ENCODE measurements at regions not wholly inside any gene's neighbourhood (a gene's known extent, or its start where the extent isn't known, plus 50 kb on each side); places are given as distances from the start of the nearest gene placed in this dataset.

DNA sequence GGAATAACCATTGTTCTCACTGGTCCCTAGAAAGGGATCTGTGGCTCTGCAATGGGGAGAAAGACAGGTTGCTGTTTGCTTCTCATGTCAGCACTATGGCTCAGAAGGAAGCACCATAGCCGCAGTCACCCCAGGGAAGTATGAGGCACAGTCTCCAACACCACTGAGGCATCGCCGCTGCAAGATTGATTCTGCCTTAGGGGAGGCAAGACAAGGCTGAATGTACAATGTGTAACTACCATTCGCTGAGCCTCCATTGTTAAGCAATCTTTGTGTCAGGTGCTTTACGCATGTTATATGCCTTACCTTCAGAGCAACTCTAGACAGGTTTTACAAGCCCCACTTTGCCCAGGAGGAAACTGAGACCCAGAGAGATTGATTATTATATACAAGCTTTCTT lies 100.7 kb upstream of the KCNMB2 start:
- DNase-seq = no peak

DNA sequence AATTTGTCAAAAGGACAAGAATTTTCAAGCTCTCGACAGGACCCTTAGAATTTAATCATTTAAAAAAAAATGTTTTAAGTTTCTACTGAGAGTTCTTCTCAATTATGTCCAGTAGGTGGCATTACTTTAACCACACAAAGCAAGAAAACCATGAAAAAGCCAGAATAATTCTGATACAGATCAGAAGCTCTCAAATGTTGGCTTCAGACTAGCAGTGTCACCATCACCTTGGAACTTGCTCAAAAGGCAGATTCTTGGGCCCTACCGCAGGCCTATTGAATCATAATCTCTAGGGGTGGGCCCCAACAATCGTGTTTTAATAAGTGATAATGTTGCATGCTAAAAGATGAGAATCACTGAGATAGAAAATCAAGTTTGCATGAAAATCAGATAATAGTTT lies 99.5 kb upstream of the KCNMB2 start:
- DNase-seq = peak; percentile 66

DNA sequence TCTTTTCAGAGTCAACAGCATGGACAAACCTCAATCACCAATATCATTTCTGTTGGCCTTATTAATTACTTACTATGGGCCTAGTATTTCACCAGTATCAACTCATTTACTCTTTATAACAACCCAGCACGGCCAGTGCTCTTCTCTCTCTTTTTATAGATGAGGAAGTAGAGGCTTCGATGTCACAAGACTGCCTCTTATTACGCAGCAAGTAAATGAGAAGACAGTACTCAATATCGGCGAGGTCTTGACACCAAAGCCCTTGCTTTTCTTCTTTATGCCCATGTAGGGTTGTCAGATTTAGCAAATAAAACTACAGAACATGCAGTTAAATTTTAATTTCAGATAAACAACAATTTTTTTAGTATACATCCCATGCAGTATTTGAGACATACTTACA lies 99.0 kb upstream of the KCNMB2 start:
- DNase-seq = no peak

DNA sequence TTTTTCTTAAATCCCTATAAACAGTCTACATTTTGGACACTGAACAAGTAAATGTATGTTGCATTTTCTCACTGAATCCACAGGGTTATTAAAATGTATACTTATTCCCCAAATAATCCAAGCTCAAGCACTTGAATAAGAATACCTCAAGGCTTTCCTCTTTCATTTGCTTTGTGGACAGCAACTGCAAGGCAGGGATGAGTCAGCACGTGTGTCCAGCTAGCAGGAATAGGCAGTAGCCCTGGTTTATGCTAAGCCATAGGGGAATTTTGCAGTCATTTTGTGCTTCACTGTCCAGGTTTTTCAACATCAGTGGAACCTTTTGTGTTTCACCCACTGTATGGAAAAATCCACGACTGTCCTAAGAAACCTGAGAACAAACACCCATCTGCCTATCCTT lies 96.7 kb upstream of the KCNMB2 start:
- DNase-seq = peak; percentile 72

DNA sequence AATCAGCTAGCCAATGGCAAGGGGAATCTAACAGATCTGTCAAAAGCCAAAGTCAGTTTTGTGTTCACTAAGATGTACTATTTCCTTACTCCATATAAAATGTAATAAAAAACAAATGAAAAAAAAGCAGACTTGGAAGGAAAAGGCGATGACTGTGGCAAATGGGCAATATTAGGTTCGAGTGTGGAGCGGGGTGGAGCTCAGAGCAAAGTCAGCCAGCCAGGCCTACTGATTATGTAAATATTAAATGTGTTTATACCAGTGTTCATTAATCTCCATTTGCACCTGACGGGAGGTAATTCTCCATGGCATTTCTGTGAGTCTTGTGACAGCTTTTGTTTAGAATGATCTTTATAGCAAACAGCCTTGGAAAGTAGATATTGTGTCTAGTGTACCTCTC lies 96.2 kb upstream of the KCNMB2 start:
- DNase-seq = no peak

DNA sequence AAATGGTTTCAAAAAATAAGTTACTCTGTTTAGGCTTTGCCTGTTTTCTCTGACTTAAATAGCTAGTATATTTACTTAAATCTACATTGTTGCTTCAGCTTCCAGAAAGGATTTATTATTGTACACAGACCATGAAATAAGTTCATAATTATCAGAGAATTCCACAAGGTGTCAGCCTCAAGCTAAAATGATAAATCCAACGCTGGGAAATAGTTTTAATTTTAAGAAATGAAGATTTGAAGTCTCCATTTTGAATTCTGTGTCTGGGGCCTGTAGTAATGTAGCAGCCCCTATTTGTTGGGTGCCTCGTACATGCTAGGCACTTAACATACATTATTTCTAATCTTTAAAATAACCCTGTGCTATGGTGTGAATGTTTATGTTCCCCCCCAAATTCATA lies 92.6 kb upstream of the KCNMB2 start:
- DNase-seq = peak; percentile 39

DNA sequence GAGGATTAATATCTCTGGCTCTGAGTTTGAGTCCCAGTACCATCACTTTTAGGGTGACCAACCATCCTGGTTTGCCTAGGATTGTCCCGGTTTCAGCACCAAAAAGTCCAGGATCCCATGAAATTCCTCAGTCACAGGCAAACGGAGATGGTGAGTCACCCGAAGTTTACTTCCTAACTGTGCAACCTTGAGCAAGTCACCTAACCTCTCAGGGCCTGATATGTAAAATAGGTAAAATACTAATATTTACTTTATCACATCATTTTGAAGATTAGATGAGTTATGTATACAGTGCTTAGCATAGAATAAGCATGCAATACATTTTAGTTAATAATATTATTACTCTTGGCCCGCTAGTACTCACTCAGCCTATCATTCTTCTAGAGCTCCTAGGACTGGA lies 91.1 kb upstream of the KCNMB2 start:
- DNase-seq = no peak

DNA sequence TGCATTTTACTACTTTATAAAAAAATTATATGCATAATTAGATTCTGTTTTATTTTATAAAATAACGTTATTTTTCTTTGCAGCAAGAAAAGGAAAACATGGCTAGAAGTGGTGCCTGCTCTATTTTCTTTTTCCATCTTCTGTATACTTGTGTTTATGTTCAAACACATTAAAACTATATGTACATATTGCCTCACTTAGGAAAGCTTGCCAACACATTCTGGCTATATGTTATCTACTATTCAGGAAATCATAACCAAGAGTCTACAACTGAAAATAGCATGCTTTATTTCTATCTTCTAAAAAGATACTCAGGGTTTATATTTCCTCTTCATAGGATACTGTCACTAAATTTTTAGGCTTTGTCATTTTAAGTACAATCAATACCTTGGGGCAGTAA lies 90.2 kb upstream of the KCNMB2 start:
- no peak for DNase-seq

DNA sequence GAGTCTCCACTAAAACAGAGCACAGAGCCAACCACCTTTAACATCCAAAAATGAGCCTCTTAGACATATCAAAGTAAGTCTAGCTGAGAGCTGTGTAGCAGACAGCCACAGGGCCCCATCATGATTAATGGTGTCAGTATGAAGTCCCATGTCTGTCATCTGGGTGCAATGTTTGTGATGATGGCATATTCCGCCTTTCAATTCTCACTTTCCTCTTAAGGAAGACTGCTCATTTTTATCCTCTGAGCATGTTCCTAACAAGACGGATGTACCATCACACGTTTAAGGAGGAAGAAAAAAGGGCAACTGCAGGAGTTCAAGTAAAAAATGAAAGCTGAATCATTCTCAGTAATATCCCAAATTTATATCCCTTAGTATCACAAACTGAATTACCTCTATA lies 85.8 kb upstream of the KCNMB2 start:
- peak; percentile 52 for DNase-seq

DNA sequence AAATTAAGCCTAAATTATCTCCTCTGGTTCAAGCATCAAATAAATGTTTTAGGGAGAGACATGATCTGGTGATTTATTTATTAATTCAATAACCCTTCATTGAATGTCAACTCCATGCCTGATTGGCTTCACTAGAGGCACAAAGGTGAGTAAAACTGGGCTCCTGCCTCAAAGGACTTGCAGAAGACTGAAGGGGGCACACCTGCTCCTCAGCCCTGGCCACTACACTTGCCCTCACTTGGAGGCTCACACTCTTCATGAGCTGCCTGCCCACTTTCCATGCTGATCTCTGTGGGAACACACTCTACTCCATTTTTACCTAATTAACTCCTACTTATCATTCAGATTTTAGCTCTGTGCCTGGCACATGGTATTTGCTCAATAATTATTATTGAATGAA lies 84.4 kb upstream of the KCNMB2 start:
- DNase-seq = no peak

DNA sequence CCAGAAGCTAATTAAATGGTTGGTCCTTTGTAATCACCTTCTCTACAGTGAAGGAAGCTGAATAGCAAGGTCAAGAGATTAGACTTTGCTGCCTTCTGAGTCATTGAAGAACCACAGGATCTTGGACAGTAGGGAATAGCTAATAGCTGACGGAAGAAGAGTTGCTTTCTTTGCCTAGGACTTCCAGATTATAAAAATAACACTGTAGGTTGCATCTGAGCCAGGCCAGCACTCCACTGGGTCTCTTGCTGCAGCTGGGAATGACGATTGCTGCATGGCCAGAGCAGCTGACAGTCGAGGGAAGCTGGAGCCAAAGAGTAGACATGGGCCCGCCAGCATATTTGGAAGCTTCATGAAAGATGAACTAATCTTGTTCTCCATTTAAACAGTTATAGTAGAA lies 81.5 kb upstream of the KCNMB2 start:
- DNase-seq = peak; percentile 75

DNA sequence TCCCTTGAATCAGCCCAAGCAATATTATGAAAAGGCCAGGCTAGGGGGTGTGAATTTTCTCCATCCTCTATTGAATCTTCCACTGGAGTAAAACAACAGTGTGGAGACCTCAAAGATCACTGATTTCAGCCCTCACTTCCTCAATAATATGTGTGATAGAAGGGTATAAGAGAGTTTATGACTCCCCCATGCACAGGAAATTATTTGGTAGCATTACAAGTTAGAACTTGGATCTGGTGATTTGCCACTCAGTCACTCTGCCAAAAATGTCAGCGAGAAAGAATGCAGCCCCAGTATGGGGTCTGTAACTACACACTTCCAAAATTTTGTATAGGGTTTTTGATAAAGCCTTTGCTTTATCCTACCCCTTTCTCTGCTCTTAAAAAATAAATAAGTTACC lies 81.0 kb upstream of the KCNMB2 start:
- peak; percentile 52 for DNase-seq

DNA sequence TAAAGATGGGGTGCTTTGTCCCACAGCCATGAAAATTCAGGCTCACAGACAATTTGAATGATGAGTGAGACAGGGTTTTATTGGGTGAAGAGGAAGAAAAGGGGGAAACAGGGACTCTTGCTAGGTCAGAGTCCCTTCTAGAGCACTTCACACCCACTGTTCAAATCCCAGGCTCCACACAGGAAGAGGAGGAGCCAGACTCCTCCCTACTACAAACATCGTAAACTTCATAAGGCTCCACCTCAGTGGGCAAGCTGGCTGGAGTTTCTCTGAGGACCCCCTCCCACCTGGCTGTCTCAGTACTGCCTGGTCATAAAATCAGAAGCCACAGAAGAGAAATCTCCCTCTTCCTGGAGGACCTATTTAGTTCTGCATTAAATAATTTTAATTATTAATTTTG lies 80.3 kb upstream of the KCNMB2 start:
- DNase-seq = no peak

DNA sequence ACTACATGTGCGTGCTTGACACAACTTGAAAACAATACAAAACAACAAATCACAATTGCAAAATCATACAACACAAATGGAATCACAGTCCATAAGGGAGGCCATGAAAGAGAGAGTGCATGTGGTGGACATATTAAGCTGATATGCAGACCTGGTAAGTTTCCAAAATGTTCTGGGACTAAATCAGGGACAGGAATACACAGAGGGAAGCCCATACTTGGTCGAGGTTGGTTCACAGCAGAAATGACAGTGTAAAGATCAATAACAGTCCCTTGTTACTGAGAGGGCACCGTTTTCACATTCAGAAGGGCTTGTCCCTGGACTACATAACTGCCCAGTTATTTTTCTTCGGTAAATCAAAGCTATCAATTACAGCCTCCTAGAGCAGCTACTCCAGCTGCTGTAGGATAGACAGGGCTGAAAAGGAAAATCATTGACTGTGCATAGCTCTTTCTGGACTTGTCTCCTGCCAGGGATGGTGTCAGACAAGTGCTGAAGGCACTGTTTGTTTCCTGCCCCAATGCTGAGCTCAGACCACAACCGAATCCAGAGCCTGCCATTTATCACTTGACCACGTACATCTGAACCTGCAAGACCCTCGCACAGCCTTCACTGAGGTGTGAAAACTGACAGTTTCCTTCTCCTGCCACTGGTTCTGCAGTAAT lies 79.5 kb upstream of the KCNMB2 start:
- no peak for DNase-seq

DNA sequence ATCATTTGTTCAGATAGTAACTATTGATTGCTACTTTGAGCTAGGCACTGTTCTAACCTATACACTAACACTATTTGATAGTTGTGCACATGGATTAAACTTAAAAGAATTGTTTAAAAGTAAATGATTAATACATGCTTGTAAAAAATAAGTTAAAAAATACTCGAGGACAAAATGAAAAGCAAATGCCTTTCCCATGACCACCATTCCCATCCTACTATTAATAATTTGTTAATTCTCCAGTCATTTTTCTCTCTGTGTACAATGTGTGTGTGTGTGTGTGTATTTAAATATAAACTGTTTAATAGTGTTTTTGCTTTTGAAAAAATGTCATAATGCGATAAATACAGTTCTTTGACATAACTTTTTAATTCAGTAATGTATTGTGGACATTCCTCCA lies 78.7 kb upstream of the KCNMB2 start:
- peak; percentile 11 for DNase-seq

DNA sequence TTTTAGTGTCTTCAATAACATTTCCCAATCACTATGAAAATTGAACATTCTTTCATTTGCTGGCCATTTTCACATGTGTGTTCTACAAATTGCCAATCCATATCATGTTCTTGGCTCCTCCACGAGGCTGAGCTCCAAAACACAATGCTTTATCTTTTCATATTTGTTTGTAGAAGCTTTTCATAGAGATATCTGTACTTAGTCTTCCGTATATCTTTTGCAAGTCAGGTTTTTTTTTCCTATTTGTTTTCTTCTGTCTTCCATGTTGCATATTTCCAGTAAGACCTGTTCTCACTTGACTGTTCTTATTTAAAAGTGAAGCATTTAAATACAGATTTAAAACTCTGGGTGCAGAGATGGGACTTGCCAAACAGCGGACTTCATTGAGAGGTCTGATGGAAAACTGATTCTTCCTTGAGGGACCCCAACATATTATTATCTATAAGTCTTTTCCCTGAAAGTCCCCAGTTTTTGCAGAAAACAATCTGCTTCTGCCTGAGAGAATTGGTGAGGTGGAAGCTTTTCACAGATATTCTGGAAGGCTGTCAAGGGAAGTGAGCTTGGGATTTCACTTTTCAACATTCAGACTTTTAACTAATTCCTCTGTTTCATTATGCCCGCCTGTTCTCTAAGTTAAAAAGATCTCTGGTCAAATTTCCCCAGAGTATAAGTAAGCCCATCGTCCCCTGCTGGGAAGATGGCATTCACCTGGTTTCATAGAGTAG lies 77.8 kb upstream of the KCNMB2 start:
- DNase-seq = no peak

DNA sequence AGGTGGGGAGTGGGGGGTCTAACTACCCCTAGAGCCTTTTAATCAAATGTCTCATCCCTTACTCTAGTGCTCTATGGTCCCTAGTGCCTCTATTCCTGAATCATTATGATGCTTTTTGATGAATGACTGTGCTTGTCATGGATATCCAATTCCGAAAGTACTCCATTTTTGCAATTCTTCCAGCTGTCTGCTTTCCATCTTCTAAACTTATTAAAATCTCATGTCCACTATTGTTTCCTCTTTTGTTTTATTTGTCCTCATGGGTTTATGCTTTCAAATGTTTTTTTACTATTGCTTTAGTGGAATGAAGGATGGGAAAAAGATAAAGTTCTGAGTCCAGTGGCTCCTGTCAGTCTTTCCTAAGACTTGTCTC lies 77.2 kb upstream of the KCNMB2 start:
- no peak for DNase-seq

DNA sequence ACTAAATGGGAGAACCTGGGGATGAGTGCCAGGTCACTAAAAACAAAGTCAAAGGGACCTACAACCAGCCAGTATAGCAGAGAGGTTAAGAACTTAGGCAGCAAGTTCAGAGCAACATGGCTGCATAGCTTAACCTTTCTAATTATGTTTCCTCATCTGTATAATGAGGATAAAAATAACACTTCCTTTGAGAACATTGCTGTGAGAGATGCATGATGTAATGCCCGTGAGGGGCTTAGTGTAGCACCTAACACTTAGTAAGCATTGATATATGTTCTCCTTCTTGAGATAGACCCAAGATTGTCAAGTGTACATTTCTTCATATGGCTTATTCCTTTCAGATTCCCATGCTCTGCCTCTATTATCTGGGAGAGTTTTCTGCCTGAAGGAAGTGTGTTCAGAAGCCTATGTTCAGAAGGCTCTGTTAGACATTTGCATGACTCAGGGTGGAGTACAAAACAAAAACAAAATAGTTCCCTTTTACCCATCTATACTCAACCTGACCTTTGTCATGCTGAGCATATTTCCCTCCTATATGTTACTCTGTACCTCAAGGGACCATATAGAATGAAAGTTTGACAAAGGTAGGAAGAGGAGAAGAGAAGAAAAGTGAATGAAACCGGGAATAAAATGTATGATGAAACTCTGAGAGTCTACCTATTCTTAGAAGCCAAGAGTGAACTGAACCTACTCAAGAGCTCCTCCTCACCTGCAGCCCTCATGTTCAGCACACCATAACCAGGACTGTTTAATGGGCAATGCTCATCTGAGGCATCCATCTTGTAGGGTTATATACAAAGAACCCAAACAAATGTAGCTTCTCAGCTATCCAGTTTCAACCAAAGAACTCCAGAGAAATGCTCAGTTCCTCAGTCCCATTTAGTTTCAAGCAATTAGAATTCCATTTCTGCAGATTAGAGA lies 70.7 kb upstream of the KCNMB2 start:
- no peak for DNase-seq

DNA sequence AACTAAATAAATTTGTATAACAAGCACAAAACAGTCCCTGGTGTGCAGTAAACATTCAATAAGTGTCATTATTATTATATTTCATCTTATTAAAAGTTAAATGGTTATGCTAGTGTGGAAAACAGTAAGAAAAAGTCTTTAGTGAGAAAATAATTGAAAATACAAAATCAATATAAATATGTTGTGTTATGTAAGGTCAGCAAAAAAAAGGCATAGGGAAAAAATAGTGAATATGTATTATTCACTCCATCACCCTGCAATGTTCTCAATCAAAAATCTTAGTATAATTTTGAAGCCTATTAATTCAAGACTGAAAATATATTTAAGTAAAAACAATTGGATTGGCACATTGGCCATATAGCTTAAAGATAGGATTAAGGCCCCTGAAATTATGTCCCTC lies 63.3 kb upstream of the KCNMB2 start:
- DNase-seq = no peak

DNA sequence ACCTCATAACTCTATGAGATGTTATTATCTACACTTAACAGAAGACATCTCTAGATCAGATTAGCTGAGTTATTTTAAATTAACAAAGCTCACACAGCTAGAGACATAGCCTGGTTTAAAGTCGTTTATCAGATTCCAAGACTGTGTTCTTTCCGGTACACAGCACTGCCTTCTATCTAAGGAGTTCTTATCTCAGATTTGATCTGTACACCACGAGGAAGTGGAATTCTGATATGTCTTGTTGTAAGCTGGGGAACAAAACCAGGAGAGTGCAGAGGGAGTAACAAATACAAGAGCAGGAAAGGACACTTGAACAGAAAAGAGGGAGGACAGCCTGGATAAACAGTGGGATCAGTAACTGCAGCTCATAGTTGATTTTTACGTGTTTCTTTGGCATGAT lies 61.7 kb upstream of the KCNMB2 start:
- no peak for DNase-seq

DNA sequence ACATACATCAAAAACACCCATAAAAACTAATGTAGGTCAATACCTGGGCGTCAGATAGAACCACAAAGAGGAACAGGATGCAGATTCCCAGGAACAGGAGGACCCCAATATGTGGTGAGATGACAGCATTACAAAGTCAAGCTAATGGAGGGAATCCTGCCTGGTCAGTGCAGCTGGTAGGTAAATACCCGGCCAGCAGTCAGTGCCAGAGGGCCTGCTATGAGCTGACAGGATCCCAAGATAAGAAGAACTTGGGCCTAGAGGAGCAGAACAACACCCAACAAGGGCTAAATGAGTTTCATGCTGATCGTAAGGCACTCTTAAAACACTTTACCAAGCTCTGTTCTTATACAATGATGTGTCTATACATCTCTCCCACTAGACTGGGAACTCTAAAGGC lies 61.2 kb upstream of the KCNMB2 start:
- no peak for DNase-seq

DNA sequence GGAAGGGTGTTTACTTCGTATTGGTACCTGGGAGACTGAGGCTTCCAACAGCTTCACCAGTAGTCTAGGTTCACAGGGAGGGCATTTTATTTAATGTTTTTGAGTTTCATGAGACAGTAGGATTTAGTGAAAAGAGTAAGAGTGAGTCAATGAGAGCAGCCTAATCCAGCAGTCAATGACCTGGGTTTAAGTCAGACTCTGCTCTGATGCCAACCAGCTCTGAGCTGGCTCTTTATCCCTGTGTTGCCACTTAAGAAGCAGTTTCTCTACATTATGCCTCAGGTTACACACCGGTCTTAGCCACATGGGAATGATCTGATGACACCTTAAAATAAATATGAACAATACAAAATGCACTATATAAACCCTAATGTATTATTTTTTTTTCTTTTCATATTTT lies 59.4 kb upstream of the KCNMB2 start:
- no peak for DNase-seq

DNA sequence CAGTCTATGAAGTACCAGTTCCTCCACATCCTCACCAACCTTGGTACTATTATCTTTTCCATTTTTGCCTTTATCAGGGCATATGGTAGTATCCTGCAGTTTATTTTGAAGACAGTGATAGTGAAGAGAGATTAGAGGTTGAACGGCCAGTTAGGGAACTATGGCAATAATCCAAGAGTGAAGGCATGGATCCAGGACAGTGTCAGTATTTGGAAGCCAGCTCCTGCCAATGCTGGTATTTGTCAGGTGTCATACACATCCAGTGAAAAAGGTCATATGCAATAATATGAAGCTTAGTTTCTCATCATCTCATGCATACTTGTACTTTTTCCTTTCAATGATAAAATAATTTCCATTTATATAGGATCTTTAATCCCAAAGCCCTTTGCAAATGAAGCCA lies 56.8 kb upstream of the KCNMB2 start:
- DNase-seq = no peak

DNA sequence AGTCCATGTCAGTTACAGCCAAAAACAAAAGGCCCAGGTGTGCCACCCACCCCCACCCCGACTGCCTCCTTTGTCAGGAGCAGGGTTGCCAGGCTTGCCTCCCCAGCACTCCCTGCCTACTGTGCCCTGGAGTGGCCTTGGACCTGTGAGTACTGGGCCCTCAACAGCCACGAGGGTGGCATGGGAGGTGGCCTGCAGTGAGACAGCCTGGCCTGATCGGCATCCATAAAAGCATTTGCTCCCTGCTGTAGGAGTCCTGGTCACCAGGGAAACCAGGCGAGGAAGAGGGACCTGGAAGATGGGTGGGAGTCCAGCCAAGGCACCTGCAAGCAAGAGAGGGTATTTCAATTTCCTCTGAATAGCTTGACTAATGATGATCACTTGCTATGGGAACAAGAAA lies 56.4 kb upstream of the KCNMB2 start:
- DNase-seq = no peak

Data from fibroblast of skin of back (primary cell).